HEK293 (cell line): ENCODE measurements at regions not wholly inside any gene's neighbourhood (a gene's known extent, or its start where the extent isn't known, plus 50 kb on each side); places are given as distances from the start of the nearest gene placed in this dataset.

Experiments
- CTCF ChIA-PET: fragments of 350-600 bp; formaldehyde crosslinking; extraction: SDS; loops from one replicate; lab custom pipeline; 2021; ENCODE audit warnings: antibody characterized with exemption; lab: Yijun Ruan, JAX
- POLR2A ChIA-PET: fragments of 300-600 bp; formaldehyde crosslinking; extraction: SDS; loops from one replicate; lab custom pipeline; 2020; ENCODE audit warnings: antibody characterized with exemption, inconsistent platforms; lab: Yijun Ruan, JAX
- H3K27ac ChIP-seq: fragments of 200-500 bp; sonication (Bioruptor generic); 2 replicates; pipeline ENCODE4 v1.5.1; 2014; ENCODE audit warnings: low read depth, low read length, control low read depth, inconsistent platforms; ENCODE audit errors: extremely low read depth
- H3K36me3 ChIP-seq, 2 experiments: fragments of 200-500 bp in 1 of 2; sonication (Bioruptor generic) in 1 of 2; 1 replicate in 1 of 2; 2 replicates in 1 of 2; pipeline ENCODE4 v1.5.1; 2014 to 2017; ENCODE audit warnings: inconsistent platforms in 2 of 2, low read length in 2 of 2; ENCODE audit not compliant: control insufficient read depth in 2 of 2, insufficient read depth in 1 of 2
- H3K4me1 ChIP-seq: fragments of 200-500 bp; sonication (Bioruptor generic); 2 replicates; pipeline ENCODE4 v1.5.1; 2014; ENCODE audit warnings: mild to moderate bottlenecking, low read length, inconsistent platforms; ENCODE audit not compliant: control insufficient read depth, insufficient read depth
- H3K4me3 ChIP-seq: 2 replicates; pipeline ENCODE4 v1.5.1; 2011; ENCODE audit warnings: low read depth, mild to moderate bottlenecking, control low read depth, low read length, moderate library complexity
- H3K9me3 ChIP-seq: fragments of 200-500 bp; sonication (Bioruptor generic); 2 replicates; pipeline ENCODE4 v1.5.1; 2014; ENCODE audit warnings: low read depth, low read length, inconsistent platforms; ENCODE audit not compliant: control insufficient read depth, insufficient read depth
- ATF2 ChIP-seq: fragments of 450-650 bp; formaldehyde crosslinking; IDR thresholded peaks from 2 replicates; pipeline ENCODE4 v1.5.1; 2016; ENCODE audit warnings: missing biosample characterization, missing genetic modification characterization, low read depth
- EGR2 ChIP-seq: fragments of 450-650 bp; formaldehyde crosslinking; IDR thresholded peaks from 2 replicates; pipeline ENCODE4 v1.5.1; 2016; ENCODE audit warnings: low read depth, missing biosample characterization, missing genetic modification characterization
- FEZF1 ChIP-seq: fragments of 450-650 bp; formaldehyde crosslinking; IDR thresholded peaks from 2 replicates; pipeline ENCODE4 v1.5.1; 2016; ENCODE audit warnings: missing biosample characterization, missing genetic modification characterization
- HOXC10 ChIP-seq: sonication (generic); formaldehyde crosslinking; IDR thresholded peaks from 2 replicates; pipeline ENCODE4 v1.8.1; 2023; ENCODE audit warnings: mild to moderate bottlenecking, missing genetic modification reagents
- IKZF3 ChIP-seq: fragments of 450-650 bp; IDR thresholded peaks from 2 replicates; pipeline ENCODE4 v1.5.0; 2018; ENCODE audit warnings: missing biosample characterization, mild to moderate bottlenecking, missing genetic modification characterization, moderate library complexity
- KLF9 ChIP-seq: fragments of 450-650 bp; formaldehyde crosslinking; IDR thresholded peaks from 2 replicates; pipeline ENCODE4 v1.5.1; 2016; ENCODE audit warnings: missing biosample characterization, missing genetic modification characterization, low read depth
- PBX3 ChIP-seq: sonication (generic); formaldehyde crosslinking; IDR thresholded peaks from 2 replicates; pipeline ENCODE4 v1.8.1; 2022; ENCODE audit warnings: mild to moderate bottlenecking, moderate library complexity, missing genetic modification reagents
- PRDM10 ChIP-seq: fragments of 450-650 bp; formaldehyde crosslinking; IDR thresholded peaks from 2 replicates; pipeline ENCODE4 v1.5.1; 2016; ENCODE audit warnings: missing biosample characterization, missing genetic modification characterization
- SP3 ChIP-seq: fragments of 450-650 bp; formaldehyde crosslinking; IDR thresholded peaks from 2 replicates; pipeline ENCODE4 v1.5.1; 2016; ENCODE audit warnings: missing biosample characterization, missing genetic modification characterization
- ZBTB20 ChIP-seq: fragments of 450-650 bp; formaldehyde crosslinking; IDR thresholded peaks from 2 replicates; pipeline ENCODE4 v1.5.1; 2016; ENCODE audit warnings: missing biosample characterization, missing genetic modification characterization
- ZBTB7A ChIP-seq: fragments of 450-650 bp; formaldehyde crosslinking; IDR thresholded peaks from 2 replicates; pipeline ENCODE4 v1.5.1; 2016; ENCODE audit warnings: low read depth, missing biosample characterization, missing genetic modification characterization
- ZNF211 ChIP-seq: fragments of 450-650 bp; formaldehyde crosslinking; IDR thresholded peaks from 2 replicates; pipeline ENCODE4 v1.5.1; 2016; ENCODE audit warnings: low read depth, missing biosample characterization, missing genetic modification characterization
- ZNF223 ChIP-seq: fragments of 450-650 bp; formaldehyde crosslinking; IDR thresholded peaks from 2 replicates; pipeline ENCODE4 v1.5.1; 2016; ENCODE audit warnings: missing biosample characterization, missing genetic modification characterization
- ZNF280D ChIP-seq: fragments of 450-650 bp; formaldehyde crosslinking; IDR thresholded peaks from 2 replicates; pipeline ENCODE4 v1.5.1; 2016; ENCODE audit warnings: missing biosample characterization, missing genetic modification characterization
- ZNF394 ChIP-seq: fragments of 450-650 bp; formaldehyde crosslinking; IDR thresholded peaks from 2 replicates; pipeline ENCODE4 v1.5.1; 2016; ENCODE audit warnings: missing biosample characterization, missing genetic modification characterization, mild to moderate bottlenecking, moderate library complexity, borderline replicate concordance
- ZNF580 ChIP-seq: fragments of 450-650 bp; formaldehyde crosslinking; IDR thresholded peaks from 2 replicates; pipeline ENCODE4 v1.5.1; 2016; ENCODE audit warnings: missing biosample characterization, missing genetic modification characterization
- ZNF600 ChIP-seq: fragments of 450-650 bp; formaldehyde crosslinking; IDR thresholded peaks from 2 replicates; pipeline ENCODE4 v1.5.1; 2016; ENCODE audit warnings: missing biosample characterization, missing genetic modification characterization
- ZSCAN30 ChIP-seq: fragments of 450-650 bp; IDR thresholded peaks from 2 replicates; pipeline ENCODE4 v1.5.1; 2018; ENCODE audit warnings: missing biosample characterization, mild to moderate bottlenecking, missing genetic modification characterization, moderate library complexity
- ZXDB ChIP-seq: fragments of 450-650 bp; formaldehyde crosslinking; IDR thresholded peaks from 2 replicates; pipeline ENCODE4 v1.5.1; 2016; ENCODE audit warnings: missing biosample characterization, missing genetic modification characterization

DNA sequence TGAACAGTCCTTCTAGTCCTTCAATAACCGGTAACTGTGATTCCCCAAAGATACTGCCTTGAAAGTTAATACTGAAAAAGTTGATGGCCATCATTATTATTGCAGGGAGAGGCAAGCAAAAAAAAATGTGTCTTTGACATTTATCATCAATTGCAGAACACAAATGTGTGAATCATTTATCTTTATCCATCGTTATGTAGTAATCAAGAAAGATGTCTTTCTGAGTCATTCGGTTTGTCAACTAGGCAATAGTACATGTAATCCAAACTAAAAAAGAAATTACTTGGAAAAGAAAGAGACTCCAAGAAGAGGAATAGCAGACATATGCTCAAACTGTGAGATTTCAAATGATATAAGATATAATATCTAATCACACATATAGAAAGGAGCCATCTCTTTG, 473.0 kb downstream of the CETN3 start (continued):
- no peak for TF ChIP-seq SP3 (tag by site-specific recombination)
- no peak for TF ChIP-seq ZNF211 (tag by site-specific recombination)
- no peak for TF ChIP-seq HOXC10 (CRISPR knock-in tag)
- TF ChIP-seq ZNF600 (tag by site-specific recombination): no peak
- no peak for TF ChIP-seq IKZF3 (tag by site-specific recombination)
- TF ChIP-seq ATF2 (tag by site-specific recombination): no peak
- TF ChIP-seq PRDM10 (tag by site-specific recombination): no peak
- TF ChIP-seq FEZF1 (tag by site-specific recombination): no peak
- no peak for TF ChIP-seq ZNF223 (tag by site-specific recombination)
- TF ChIP-seq EGR2 (tag by site-specific recombination): no peak

GRCh38 chr5:89934069-89934468, 475.5 kb downstream of the CETN3 start:
- Histone ChIP-seq H3K36me3 (no peaks in the 10 kb centered on the region), H3K4me3 (no peak overlapping the region), H3K9me3 (no peaks in the 10 kb centered on the region), H3K4me1 (no peaks in the 10 kb centered on the region; the same call in 1 of the 2 replicates), H3K27ac (no peak overlapping the region)
- ChIA-PET CTCF (no interaction called here), POLR2A (no interaction called here)
- TF ChIP-seq ZNF394 (tag by site-specific recombination) (no peak), ZNF580 (tag by site-specific recombination) (no peak)

DNA sequence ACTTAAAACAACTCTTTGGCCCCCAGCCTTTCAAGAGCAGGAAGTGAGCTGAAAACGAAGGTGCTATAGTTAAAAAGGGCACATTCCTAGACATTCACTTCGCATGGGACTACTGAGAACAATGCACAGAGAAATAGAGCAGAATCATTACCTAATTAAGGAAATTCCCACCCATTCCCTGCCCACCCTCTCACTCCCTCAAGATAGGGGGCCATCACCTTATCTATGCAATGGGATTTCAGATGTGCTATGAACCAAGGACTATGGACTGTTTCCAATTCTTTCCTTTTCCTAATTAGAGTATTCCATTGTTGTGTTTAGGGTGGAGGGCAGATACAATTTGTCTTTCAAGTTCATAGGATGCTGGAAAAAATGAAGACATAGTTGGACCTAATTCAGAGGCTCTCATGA, 476.8 kb downstream of the CETN3 start:
- ChIA-PET POLR2A (no interaction called here), CTCF (no interaction called here)
- Histone ChIP-seq H3K4me3 (no peak overlapping the region), H3K27ac (no peak overlapping the region), H3K36me3 (no peaks in the 10 kb centered on the region), H3K4me1 (no peaks in the 10 kb centered on the region; the same call in 1 of the 2 replicates), H3K9me3 (no peaks in the 10 kb centered on the region)
- TF ChIP-seq ZXDB (tag by site-specific recombination): no peak
- TF ChIP-seq PBX3 (CRISPR knock-in tag): no peak
- no peak for TF ChIP-seq ZBTB20 (tag by site-specific recombination)
- no peak for TF ChIP-seq ZSCAN30 (tag by site-specific recombination)
- no peak for TF ChIP-seq KLF9 (tag by site-specific recombination)
- TF ChIP-seq ZNF280D (tag by site-specific recombination): no peak
- TF ChIP-seq PRDM10 (tag by site-specific recombination): no peak
- TF ChIP-seq ZNF600 (tag by site-specific recombination): no peak
- no peak for TF ChIP-seq ZBTB7A
